Keratinocyte (primary cell): ENCODE measurements at regions not wholly inside any gene's neighbourhood (a gene's known extent, or its start where the extent isn't known, plus 50 kb on each side); places are given as distances from the start of the nearest gene placed in this dataset.

Experiments
- DNase-seq: peaks from one replicate; pipeline ENCODE4 v3.0.0-alpha.2; 2011; ENCODE audit warnings: low read depth, missing footprints, low spot score
- FAIRE-seq: peaks from 2 replicates; lab custom pipeline; 2011; peaks lifted over from hg19 to GRCh38; lab: Jason Lieb, UNC
- H2AFZ ChIP-seq: 2 replicates; pipeline ENCODE4 v1.6.0; 2012; ENCODE audit warnings: low read length, control low read depth, inconsistent platforms; ENCODE audit not compliant: control insufficient read depth
- H3K27ac ChIP-seq: 2 replicates; pipeline ENCODE4 v1.5.1; 2011; ENCODE audit warnings: low read length; ENCODE audit not compliant: control insufficient read depth, insufficient read depth
- H3K27me3 ChIP-seq: 3 replicates; pipeline ENCODE4 v1.6.0; 2011; ENCODE audit warnings: low read length; ENCODE audit not compliant: control insufficient read depth, insufficient read depth; ENCODE audit errors: extremely low read depth
- H3K36me3 ChIP-seq, 2 experiments: 2 replicates in 1 of 2; 3 replicates in 1 of 2; pipeline ENCODE4 v1.5.1; 2011; ENCODE audit warnings: low read length in 2 of 2, mild to moderate bottlenecking in 1 of 2; ENCODE audit not compliant: control insufficient read depth in 2 of 2, insufficient read depth in 2 of 2; ENCODE audit errors: extremely low read depth in 1 of 2
- H3K4me1 ChIP-seq: 3 replicates; pipeline ENCODE4 v1.5.1; 2011; ENCODE audit warnings: low read length; ENCODE audit not compliant: control insufficient read depth, insufficient read depth; ENCODE audit errors: extremely low read depth
- H3K4me2 ChIP-seq: 3 replicates; pipeline ENCODE4 v1.6.0; 2011; ENCODE audit warnings: low read depth, low read length; ENCODE audit not compliant: control insufficient read depth, insufficient read depth; ENCODE audit errors: extremely low read depth
- H3K4me3 ChIP-seq, 3 experiments: fragments of 200-600 bp in 1 of 3; sonication (generic) in 1 of 3; 2 replicates in 2 of 3; 3 replicates in 1 of 3; pipeline ENCODE4 v1.5.1; 2011 to 2016; ENCODE audit warnings: low read length in 3 of 3, mild to moderate bottlenecking in 3 of 3, control low read depth in 2 of 3, inconsistent platforms in 1 of 3, low read depth in 1 of 3, mixed read lengths in 1 of 3, mixed run types in 1 of 3, moderate library complexity in 1 of 3; ENCODE audit not compliant: control insufficient read depth in 2 of 3, insufficient read depth in 2 of 3; ENCODE audit errors: extremely low read depth in 1 of 3
- H3K79me2 ChIP-seq: 2 replicates; pipeline ENCODE4 v1.6.0; 2012; ENCODE audit warnings: low read length; ENCODE audit not compliant: control insufficient read depth, insufficient read depth
- H3K9ac ChIP-seq: 3 replicates; pipeline ENCODE4 v1.6.0; 2011; ENCODE audit warnings: low read length; ENCODE audit not compliant: control insufficient read depth, insufficient read depth; ENCODE audit errors: extremely low read depth
- H3K9me1 ChIP-seq: 3 replicates; pipeline ENCODE4 v1.6.0; 2011; ENCODE audit warnings: low read length; ENCODE audit not compliant: control insufficient read depth, insufficient read depth; ENCODE audit errors: extremely low read depth
- H3K9me3 ChIP-seq: 2 replicates; pipeline ENCODE4 v1.5.1; 2012; ENCODE audit warnings: low read depth, low read length; ENCODE audit not compliant: control insufficient read depth
- H4K20me1 ChIP-seq: 3 replicates; pipeline ENCODE4 v1.6.0; 2011; ENCODE audit warnings: low read length; ENCODE audit not compliant: control insufficient read depth, insufficient read depth; ENCODE audit errors: extremely low read depth
- CTCF ChIP-seq, 3 experiments: IDR thresholded peaks in 1 of 3; conservative IDR thresholded peaks in 1 of 3; optimal IDR thresholded peaks in 1 of 3; 2 replicates in 2 of 3; 3 replicates in 1 of 3; pipeline versions ENCODE3 to v1.5.1; 2011; ENCODE audit warnings: low read length in 3 of 3, mild to moderate bottlenecking in 3 of 3, moderate library complexity in 2 of 3, control low read depth in 1 of 3, inconsistent platforms in 1 of 3; ENCODE audit not compliant: insufficient read depth in 2 of 3; ENCODE audit errors: extremely low read depth in 1 of 3
- EZH2 ChIP-seq: IDR thresholded peaks from one replicate; pipeline ENCODE4 v1.6.1; 2012; ENCODE audit warnings: inconsistent platforms, mild to moderate bottlenecking, low read length, moderate library complexity
- dilution Hi-C: fragments of 300-500 bp; cut with MboI; formaldehyde crosslinking; loops from one replicate; pipeline ENCODE4 v1.7.0; 2020; ENCODE audit warnings: low sequenced_read_pairs; ENCODE audit not compliant: extremely low pct_ligation_motif_present

- H3K9me3 ChIP-seq: no peaks in the 10 kb centered on the region
- H3K4me2 ChIP-seq: no peak overlapping the region
- FAIRE-seq (no peak), DNase-seq (no peak)
- no peaks in the 10 kb centered on the region for H3K36me3 ChIP-seq
- no peaks in the 10 kb centered on the region for H3K27me3 ChIP-seq
- no peak overlapping the region for H3K4me3 ChIP-seq
- no peaks in the 10 kb centered on the region for H4K20me1 ChIP-seq
- H3K79me2 ChIP-seq: no peaks in the 10 kb centered on the region
- dilution Hi-C loops: no loop called here
- H3K9me1 ChIP-seq: no peaks in the 10 kb centered on the region
- TF ChIP-seq CTCF (optimal IDR thresholded peaks at IDR 0.05 in 1 of 3, IDR thresholded peaks at IDR 0.05 in 1 of 3, conservative IDR thresholded peaks at IDR 0.05 in 1 of 3; ENCODE audit: extremely low read depth in 1 of 3, insufficient read depth in 2 of 3, low read length in 3 of 3): no peak
- TF ChIP-seq EZH2: no peak
- H3K27ac ChIP-seq: no peak overlapping the region
- peaks cover 41% of the 10 kb centered on the region for H3K4me1 ChIP-seq
- H2AFZ ChIP-seq: no peak overlapping the region
- H3K9ac ChIP-seq: no peak overlapping the region
Measured at GRCh38 chr11:110829873-110830272, 117.6 kb upstream of the ARHGAP20 start.

- FAIRE-seq: no peak
- dilution Hi-C loops: no loop called here
- H4K20me1 ChIP-seq: no peaks in the 10 kb centered on the region
Measured at GRCh38 chr11:110828086-110828485, 115.8 kb upstream of the ARHGAP20 start.

More at GRCh38 chr11:110828086-110828485, 115.8 kb upstream of the ARHGAP20 start:
- no peaks in the 10 kb centered on the region for H3K27me3 ChIP-seq
- H3K9me1 ChIP-seq: no peaks in the 10 kb centered on the region
- DNase-seq: no peak
- no peaks in the 10 kb centered on the region for H3K79me2 ChIP-seq
- no peak overlapping the region for H2AFZ ChIP-seq
- H3K4me3 ChIP-seq: no peak overlapping the region
- H3K9ac ChIP-seq: no peak overlapping the region
- H3K36me3 ChIP-seq: no peaks in the 10 kb centered on the region
- H3K4me2 ChIP-seq: no peak overlapping the region
- TF ChIP-seq EZH2 (no peak), CTCF (optimal IDR thresholded peaks at IDR 0.05 in 1 of 3, IDR thresholded peaks at IDR 0.05 in 1 of 3, conservative IDR thresholded peaks at IDR 0.05 in 1 of 3; ENCODE audit: extremely low read depth in 1 of 3, insufficient read depth in 2 of 3, low read length in 3 of 3) (no peak)
- peaks cover 34% of the 10 kb centered on the region for H3K4me1 ChIP-seq
- H3K9me3 ChIP-seq: no peaks in the 10 kb centered on the region
- H3K27ac ChIP-seq: no peak overlapping the region
